Neural cell (in vitro differentiated cells): ENCODE measurements at regions not wholly inside any gene's neighbourhood (a gene's known extent, or its start where the extent isn't known, plus 50 kb on each side); places are given as distances from the start of the nearest gene placed in this dataset.
"Not testable (repeated sequence)": the region's sequence is repeated elsewhere in the genome, so short reads cannot be mapped to it uniquely, and the experiment has no call there.

Experiments used
- EP300 ChIP-seq: fragments of 450-650 bp; conservative IDR thresholded peaks from 2 replicates; pipeline ENCODE4 v1.6.1; 2014; ENCODE audit warnings: antibody characterized with exemption, mild to moderate bottlenecking, moderate library complexity; ENCODE audit not compliant: poor library complexity, severe bottlenecking
- EZH2 ChIP-seq: fragments of 200-600, 300-800 bp; shearing (Covaris generic), sonication (generic); IDR thresholded peaks from 2 replicates; pipeline ENCODE4 v1.6.1; 2014; ENCODE audit warnings: antibody characterized with exemption, low read length, borderline replicate concordance, mild to moderate bottlenecking; ENCODE audit not compliant: insufficient read depth, poor library complexity, severe bottlenecking
- RAD21 ChIP-seq: fragments of 450-650 bp; conservative IDR thresholded peaks from 2 replicates; pipeline ENCODE4 v1.6.1; 2014; ENCODE audit warnings: antibody characterized with exemption, mild to moderate bottlenecking, moderate library complexity
- TAF1 ChIP-seq: IDR thresholded peaks from 2 replicates; pipeline ENCODE4 v1.6.1; 2012; ENCODE audit warnings: low read depth
- TF ChIP-seq, protein P1 (sequence below): IDR thresholded peaks from 2 replicates; pipeline ENCODE4 v1.6.1; 2012; ENCODE audit warnings: borderline replicate concordance
- TF ChIP-seq, protein P2 (sequence below): fragments of 450-650 bp; IDR thresholded peaks from 2 replicates; pipeline ENCODE4 v1.5.1; 2014; ENCODE audit warnings: antibody characterized with exemption, mild to moderate bottlenecking, moderate library complexity; ENCODE audit not compliant: poor library complexity, severe bottlenecking

DNA sequence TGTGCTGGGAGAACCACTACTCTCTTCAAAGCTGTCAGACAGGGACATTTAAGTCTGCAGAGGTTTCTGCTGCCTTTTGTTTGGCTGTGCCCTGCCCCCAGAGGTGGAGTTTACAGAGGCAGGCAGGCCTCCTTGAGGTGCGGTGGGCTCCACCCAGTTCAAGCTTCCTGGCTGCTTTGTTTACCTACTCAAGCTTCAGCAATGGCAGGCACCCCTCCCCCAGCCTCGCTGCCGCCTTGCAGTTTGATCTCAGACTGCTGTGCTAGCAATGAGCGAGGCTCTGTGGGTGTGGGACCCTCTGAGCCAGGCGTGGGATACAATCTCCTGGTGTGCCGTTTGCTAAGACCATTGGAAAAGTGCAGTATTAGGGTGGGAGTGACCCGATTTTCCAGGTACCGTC, 202.4 kb downstream of the C9orf152 start:
- TF ChIP-seq, protein P1, sequence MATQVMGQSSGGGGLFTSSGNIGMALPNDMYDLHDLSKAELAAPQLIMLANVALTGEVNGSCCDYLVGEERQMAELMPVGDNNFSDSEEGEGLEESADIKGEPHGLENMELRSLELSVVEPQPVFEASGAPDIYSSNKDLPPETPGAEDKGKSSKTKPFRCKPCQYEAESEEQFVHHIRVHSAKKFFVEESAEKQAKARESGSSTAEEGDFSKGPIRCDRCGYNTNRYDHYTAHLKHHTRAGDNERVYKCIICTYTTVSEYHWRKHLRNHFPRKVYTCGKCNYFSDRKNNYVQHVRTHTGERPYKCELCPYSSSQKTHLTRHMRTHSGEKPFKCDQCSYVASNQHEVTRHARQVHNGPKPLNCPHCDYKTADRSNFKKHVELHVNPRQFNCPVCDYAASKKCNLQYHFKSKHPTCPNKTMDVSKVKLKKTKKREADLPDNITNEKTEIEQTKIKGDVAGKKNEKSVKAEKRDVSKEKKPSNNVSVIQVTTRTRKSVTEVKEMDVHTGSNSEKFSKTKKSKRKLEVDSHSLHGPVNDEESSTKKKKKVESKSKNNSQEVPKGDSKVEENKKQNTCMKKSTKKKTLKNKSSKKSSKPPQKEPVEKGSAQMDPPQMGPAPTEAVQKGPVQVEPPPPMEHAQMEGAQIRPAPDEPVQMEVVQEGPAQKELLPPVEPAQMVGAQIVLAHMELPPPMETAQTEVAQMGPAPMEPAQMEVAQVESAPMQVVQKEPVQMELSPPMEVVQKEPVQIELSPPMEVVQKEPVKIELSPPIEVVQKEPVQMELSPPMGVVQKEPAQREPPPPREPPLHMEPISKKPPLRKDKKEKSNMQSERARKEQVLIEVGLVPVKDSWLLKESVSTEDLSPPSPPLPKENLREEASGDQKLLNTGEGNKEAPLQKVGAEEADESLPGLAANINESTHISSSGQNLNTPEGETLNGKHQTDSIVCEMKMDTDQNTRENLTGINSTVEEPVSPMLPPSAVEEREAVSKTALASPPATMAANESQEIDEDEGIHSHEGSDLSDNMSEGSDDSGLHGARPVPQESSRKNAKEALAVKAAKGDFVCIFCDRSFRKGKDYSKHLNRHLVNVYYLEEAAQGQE, result not testable (repeated sequence)
- TF ChIP-seq, protein P2, sequence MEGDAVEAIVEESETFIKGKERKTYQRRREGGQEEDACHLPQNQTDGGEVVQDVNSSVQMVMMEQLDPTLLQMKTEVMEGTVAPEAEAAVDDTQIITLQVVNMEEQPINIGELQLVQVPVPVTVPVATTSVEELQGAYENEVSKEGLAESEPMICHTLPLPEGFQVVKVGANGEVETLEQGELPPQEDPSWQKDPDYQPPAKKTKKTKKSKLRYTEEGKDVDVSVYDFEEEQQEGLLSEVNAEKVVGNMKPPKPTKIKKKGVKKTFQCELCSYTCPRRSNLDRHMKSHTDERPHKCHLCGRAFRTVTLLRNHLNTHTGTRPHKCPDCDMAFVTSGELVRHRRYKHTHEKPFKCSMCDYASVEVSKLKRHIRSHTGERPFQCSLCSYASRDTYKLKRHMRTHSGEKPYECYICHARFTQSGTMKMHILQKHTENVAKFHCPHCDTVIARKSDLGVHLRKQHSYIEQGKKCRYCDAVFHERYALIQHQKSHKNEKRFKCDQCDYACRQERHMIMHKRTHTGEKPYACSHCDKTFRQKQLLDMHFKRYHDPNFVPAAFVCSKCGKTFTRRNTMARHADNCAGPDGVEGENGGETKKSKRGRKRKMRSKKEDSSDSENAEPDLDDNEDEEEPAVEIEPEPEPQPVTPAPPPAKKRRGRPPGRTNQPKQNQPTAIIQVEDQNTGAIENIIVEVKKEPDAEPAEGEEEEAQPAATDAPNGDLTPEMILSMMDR, result not testable (repeated sequence)
- TF ChIP-seq TAF1, EZH2, EP300, RAD21: not testable (repeated sequence)
